ENCODE measurements at regions not wholly inside any gene's neighbourhood (a gene's known extent, or its start where the extent isn't known, plus 50 kb on each side); places are given as distances from the start of the nearest gene placed in this dataset.
"Not testable (repeated sequence)": the region's sequence is repeated elsewhere in the genome, so short reads cannot be mapped to it uniquely, and the experiment has no call there.

DNA sequence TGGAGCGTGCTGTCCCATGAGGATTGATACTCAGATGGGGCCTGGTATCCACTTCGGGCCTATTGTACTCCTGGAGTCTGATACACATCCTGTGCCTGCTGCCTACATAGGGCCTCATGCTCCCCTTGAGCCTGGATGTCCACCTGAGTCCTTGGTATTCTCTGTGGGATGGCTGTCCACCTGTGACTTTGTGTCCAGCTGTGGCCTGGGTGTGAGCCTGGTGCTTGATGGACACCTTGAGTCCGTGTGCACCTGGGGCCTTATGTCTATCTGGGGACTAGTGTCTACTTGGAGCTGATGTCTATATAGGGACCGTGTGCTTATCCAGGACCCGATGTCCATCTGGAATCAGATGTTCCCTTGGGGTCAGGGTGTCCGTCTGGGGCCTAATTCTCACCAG lies 75.9 kb upstream of the THOC3 start:
- TF ChIP-seq, protein P1, sequence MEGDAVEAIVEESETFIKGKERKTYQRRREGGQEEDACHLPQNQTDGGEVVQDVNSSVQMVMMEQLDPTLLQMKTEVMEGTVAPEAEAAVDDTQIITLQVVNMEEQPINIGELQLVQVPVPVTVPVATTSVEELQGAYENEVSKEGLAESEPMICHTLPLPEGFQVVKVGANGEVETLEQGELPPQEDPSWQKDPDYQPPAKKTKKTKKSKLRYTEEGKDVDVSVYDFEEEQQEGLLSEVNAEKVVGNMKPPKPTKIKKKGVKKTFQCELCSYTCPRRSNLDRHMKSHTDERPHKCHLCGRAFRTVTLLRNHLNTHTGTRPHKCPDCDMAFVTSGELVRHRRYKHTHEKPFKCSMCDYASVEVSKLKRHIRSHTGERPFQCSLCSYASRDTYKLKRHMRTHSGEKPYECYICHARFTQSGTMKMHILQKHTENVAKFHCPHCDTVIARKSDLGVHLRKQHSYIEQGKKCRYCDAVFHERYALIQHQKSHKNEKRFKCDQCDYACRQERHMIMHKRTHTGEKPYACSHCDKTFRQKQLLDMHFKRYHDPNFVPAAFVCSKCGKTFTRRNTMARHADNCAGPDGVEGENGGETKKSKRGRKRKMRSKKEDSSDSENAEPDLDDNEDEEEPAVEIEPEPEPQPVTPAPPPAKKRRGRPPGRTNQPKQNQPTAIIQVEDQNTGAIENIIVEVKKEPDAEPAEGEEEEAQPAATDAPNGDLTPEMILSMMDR (IDR thresholded peaks at IDR 0.05), result not testable (repeated sequence)
- not testable (repeated sequence) for TF ChIP-seq POLR2A (IDR thresholded peaks at IDR 0.05)
